MM.1S (cell line): ENCODE measurements at regions not wholly inside any gene's neighbourhood (a gene's known extent, or its start where the extent isn't known, plus 50 kb on each side); places are given as distances from the start of the nearest gene placed in this dataset.
"Not testable (repeated sequence)": the region's sequence is repeated elsewhere in the genome, so short reads cannot be mapped to it uniquely, and the experiment has no call there.

Experiments
- DNase-seq: peaks from one replicate; pipeline ENCODE4 v3.0.0-alpha.2; 2015
- H2AFZ ChIP-seq: fragments of 300-600 bp; sonication (generic); 2 replicates; pipeline ENCODE4 v1.6.0; 2016; ENCODE audit warnings: antibody characterized with exemption, low read length
- H3F3A ChIP-seq: fragments of 300-600 bp; sonication (generic); 2 replicates; pipeline ENCODE4 v1.6.1; 2016; ENCODE audit warnings: mild to moderate bottlenecking, antibody characterized with exemption, low read length, moderate library complexity, mixed read lengths; ENCODE audit not compliant: insufficient read depth
- H3K27ac ChIP-seq: fragments of 300-600 bp; sonication (generic); 2 replicates; pipeline ENCODE4 v1.5.1; 2016; ENCODE audit warnings: mild to moderate bottlenecking, low read length
- H3K27me3 ChIP-seq: fragments of 300-600 bp; sonication (generic); replicated peaks from 2 replicates; pipeline ENCODE4 v1.6.0; 2016; ENCODE audit warnings: low read length; ENCODE audit not compliant: insufficient read depth
- H3K36me3 ChIP-seq: fragments of 300-600 bp; sonication (generic); replicated peaks from 2 replicates; pipeline ENCODE4 v1.6.1; 2016; ENCODE audit warnings: mild to moderate bottlenecking, low read length, mixed read lengths; ENCODE audit not compliant: insufficient read depth
- H3K4me1 ChIP-seq: fragments of 300-600 bp; sonication (generic); 2 replicates; pipeline ENCODE4 v1.6.1; 2016; ENCODE audit warnings: low read length, mixed read lengths
- H3K4me2 ChIP-seq: fragments of 300-600 bp; sonication (generic); 2 replicates; pipeline ENCODE4 v1.6.0; 2016; ENCODE audit warnings: low read depth, low read length
- H3K4me3 ChIP-seq: fragments of 300-600 bp; sonication (generic); 2 replicates; pipeline ENCODE4 v1.5.1; 2016; ENCODE audit warnings: low read length, mixed read lengths
- H3K79me2 ChIP-seq: fragments of 300-600 bp; sonication (generic); 2 replicates; pipeline ENCODE4 v1.6.1; 2016; ENCODE audit warnings: mixed run types, low read length, mixed read lengths
- H3K9ac ChIP-seq: fragments of 300-600 bp; sonication (generic); 2 replicates; pipeline ENCODE4 v1.6.1; 2016; ENCODE audit warnings: low read length, mixed read lengths
- H3K9me2 ChIP-seq: fragments of 300-600 bp; sonication (generic); replicated peaks from 2 replicates; pipeline ENCODE4 v1.6.1; 2016; ENCODE audit warnings: mild to moderate bottlenecking, low read length, mixed read lengths; ENCODE audit not compliant: insufficient read depth
- H3K9me3 ChIP-seq: fragments of 300-600 bp; sonication (generic); replicated peaks from 2 replicates; pipeline ENCODE4 v1.6.1; 2016; ENCODE audit warnings: mild to moderate bottlenecking, low read length, mixed read lengths; ENCODE audit not compliant: insufficient read depth
- H4K20me1 ChIP-seq: fragments of 300-600 bp; sonication (generic); 2 replicates; pipeline ENCODE4 v1.6.1; 2016; ENCODE audit warnings: mild to moderate bottlenecking, low read length, moderate library complexity, mixed read lengths; ENCODE audit not compliant: insufficient read depth
- EZH2 ChIP-seq: fragments of 300-600 bp; sonication (generic); optimal IDR thresholded peaks from 2 replicates; pipeline ENCODE3; 2017; ENCODE audit warnings: low read depth, mild to moderate bottlenecking, antibody characterized with exemption, low read length, mixed read lengths
- EZH2phosphoT487 ChIP-seq: fragments of 300-600 bp; sonication (generic); IDR thresholded peaks from 2 replicates; pipeline ENCODE4 v1.6.1; 2018; ENCODE audit warnings: antibody characterized with exemption, low read length
- TF ChIP-seq, protein P1 (sequence below): fragments of 300-600 bp; sonication (generic); IDR thresholded peaks from 2 replicates; pipeline ENCODE4 v1.5.1; 2016; ENCODE audit warnings: antibody characterized with exemption, low read length, mixed read lengths

DNA sequence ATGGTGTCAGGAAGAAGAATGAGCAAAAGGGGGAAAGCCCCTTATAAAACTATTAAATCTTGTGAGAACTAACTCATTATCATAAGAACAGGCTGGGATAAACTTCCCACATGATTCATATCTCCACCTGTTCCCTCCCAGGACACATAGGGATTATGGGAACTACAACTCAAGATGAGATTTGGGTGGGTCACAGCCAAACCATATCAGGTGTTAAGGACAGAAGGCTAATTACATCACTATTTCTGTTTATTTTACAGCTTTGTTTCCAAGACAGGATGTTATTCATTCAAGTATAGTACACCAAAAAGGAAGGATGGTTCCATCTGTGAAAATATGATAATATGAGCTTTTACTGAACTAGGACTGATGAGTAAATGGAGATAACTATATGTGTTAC, 63.7 kb upstream of the ARSJ start:
- no peaks in the 10 kb centered on the region for H3K9me3 ChIP-seq
- H3F3A ChIP-seq = peaks cover 12% of the 10 kb centered on the region
- no peak for DNase-seq
- no peak overlapping the region for H3K4me2 ChIP-seq
- H3K4me3 ChIP-seq = no peak overlapping the region
- H3K79me2 ChIP-seq = no peaks in the 10 kb centered on the region
- no peak overlapping the region for H3K27ac ChIP-seq
- H3K9me2 ChIP-seq = no peaks in the 10 kb centered on the region
- H3K27me3 ChIP-seq = peaks cover 38% of the 10 kb centered on the region
- TF ChIP-seq EZH2 (no peak), EZH2phosphoT487 (no peak)
- TF ChIP-seq, protein P1, sequence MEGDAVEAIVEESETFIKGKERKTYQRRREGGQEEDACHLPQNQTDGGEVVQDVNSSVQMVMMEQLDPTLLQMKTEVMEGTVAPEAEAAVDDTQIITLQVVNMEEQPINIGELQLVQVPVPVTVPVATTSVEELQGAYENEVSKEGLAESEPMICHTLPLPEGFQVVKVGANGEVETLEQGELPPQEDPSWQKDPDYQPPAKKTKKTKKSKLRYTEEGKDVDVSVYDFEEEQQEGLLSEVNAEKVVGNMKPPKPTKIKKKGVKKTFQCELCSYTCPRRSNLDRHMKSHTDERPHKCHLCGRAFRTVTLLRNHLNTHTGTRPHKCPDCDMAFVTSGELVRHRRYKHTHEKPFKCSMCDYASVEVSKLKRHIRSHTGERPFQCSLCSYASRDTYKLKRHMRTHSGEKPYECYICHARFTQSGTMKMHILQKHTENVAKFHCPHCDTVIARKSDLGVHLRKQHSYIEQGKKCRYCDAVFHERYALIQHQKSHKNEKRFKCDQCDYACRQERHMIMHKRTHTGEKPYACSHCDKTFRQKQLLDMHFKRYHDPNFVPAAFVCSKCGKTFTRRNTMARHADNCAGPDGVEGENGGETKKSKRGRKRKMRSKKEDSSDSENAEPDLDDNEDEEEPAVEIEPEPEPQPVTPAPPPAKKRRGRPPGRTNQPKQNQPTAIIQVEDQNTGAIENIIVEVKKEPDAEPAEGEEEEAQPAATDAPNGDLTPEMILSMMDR = no peak
- H3K9ac ChIP-seq = no peak overlapping the region
- H4K20me1 ChIP-seq = no peaks in the 10 kb centered on the region
- H2AFZ ChIP-seq = no peak overlapping the region
- H3K4me1 ChIP-seq = peaks cover 13% of the 10 kb centered on the region
- no peaks in the 10 kb centered on the region for H3K36me3 ChIP-seq

DNA sequence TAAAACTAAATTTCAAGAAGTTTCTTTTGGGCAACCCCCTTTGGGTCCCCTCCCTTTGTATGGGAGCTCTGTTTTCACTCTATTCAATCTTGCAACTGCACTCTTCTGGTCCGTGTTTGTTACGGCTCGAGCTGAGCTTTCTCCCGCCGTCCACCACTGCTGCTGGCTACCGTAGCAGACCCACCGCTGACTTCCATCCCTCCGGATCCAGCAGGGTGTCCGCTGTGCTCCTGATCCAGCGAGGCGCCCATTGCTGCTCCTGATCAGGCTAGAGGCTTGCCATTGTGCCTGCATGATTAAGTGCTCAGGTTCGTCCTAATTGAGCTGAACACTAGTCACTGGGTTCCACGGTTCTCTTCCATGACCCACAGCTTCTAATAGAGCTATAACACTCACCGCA, 64.9 kb upstream of the ARSJ start:
- H3K36me3 ChIP-seq, H2AFZ ChIP-seq, H3K4me3 ChIP-seq, H3K27ac ChIP-seq, H3K9ac ChIP-seq, H3K9me2 ChIP-seq, DNase-seq, H3K9me3 ChIP-seq, H4K20me1 ChIP-seq, H3K79me2 ChIP-seq, H3K4me2 ChIP-seq: not testable (repeated sequence)
- Histone ChIP-seq H3K4me1 (peaks cover 13% of the 10 kb centered on the region), H3K27me3 (peaks cover 26% of the 10 kb centered on the region; the same call in 1 of the 2 replicates), H3F3A (peaks cover 12% of the 10 kb centered on the region)

DNA sequence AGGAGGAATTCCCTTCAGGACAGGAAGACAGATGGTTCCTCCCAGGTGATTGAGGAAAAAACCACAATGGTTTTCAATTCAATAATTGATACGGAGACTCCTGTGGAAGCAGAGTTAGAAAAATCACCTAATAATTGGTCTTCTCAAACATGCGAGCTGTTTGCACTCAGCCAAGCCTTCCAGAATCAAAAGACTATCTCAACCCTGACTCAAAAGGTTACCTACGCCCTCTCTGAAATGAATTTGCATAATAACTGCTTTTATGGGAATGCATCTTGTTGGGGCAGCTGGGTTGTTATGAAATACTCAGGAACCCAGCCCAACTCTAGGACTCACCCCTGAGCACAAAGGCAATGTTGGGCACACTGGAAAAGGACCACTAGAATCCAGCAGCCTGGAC, 66.9 kb upstream of the ARSJ start:
- H3K4me1 ChIP-seq = no peaks in the 10 kb centered on the region
- DNase-seq = no peak
- no peak overlapping the region for H3K27ac ChIP-seq
- no peaks in the 10 kb centered on the region for H3F3A ChIP-seq
- H3K27me3 ChIP-seq = peaks cover 17% of the 10 kb centered on the region; the same call in 1 of the 2 replicates
- H3K9me3 ChIP-seq = no peaks in the 10 kb centered on the region
- no peak overlapping the region for H3K4me2 ChIP-seq
- no peaks in the 10 kb centered on the region for H4K20me1 ChIP-seq
- TF ChIP-seq, protein P1 = no peak
- TF ChIP-seq EZH2phosphoT487 (no peak), EZH2 (no peak)
- no peak overlapping the region for H3K4me3 ChIP-seq
- no peak overlapping the region for H2AFZ ChIP-seq
- H3K36me3 ChIP-seq = no peaks in the 10 kb centered on the region
- no peaks in the 10 kb centered on the region for H3K79me2 ChIP-seq
- no peak overlapping the region for H3K9ac ChIP-seq
- H3K9me2 ChIP-seq = no peaks in the 10 kb centered on the region

DNA sequence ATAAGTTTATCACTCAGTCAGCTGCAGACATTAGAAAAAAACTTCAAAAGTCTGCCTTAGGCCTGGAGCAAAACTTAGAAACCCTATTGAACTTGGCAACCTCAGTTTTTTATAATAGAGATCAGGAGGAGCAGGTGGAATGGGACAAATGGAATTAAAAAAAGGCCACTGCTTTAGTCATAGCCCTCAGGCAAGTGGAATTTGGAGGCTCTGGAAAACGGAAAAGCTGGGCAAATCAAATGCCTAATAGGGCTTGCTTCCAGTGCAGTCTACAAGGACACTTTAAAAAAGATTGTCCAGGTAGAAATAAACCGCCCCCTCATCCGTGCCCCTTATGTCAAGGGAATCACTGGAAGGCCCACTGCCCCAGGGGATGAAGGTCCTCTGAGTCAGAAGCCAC, 68.7 kb upstream of the ARSJ start:
- H3K27me3 ChIP-seq, DNase-seq, H3K9me2 ChIP-seq, H3K27ac ChIP-seq, H4K20me1 ChIP-seq, H3K9me3 ChIP-seq, H3K4me3 ChIP-seq, H2AFZ ChIP-seq, H3K9ac ChIP-seq, H3K36me3 ChIP-seq, H3F3A ChIP-seq, H3K79me2 ChIP-seq, H3K4me2 ChIP-seq, H3K4me1 ChIP-seq: not testable (repeated sequence)
